H4 (cell line): ENCODE measurements at regions not wholly inside any gene's neighbourhood (a gene's known extent, or its start where the extent isn't known, plus 50 kb on each side); places are given as distances from the start of the nearest gene placed in this dataset.

Experiments used
- DNase-seq: peaks from one replicate; pipeline ENCODE4 v3.0.0-alpha.2; 2015; ENCODE audit warnings: low spot score

DNA sequence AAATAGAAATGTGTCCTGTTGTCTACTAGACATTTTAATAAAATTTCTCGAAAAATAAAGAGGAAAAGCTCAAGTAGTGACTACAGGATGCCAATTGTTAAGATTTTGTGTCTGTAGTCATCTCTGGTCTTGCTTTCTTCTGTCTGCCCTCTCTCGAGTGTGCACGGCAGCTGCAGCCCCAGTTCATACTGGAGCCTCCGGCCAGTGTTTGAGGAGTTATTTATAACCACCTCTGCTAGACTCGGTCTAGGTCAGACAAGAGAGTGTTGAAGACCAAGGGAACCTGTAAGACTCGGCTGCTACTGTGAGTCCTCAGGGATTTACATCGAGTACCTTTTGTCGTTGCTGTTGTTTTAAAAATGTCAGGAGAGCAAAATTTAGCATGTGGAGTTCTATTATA lies 810.1 kb upstream of the POU3F3 start:
- DNase-seq, result peak; percentile 23

GRCh38 chr2:104045071-104045470 lies 808.8 kb upstream of the POU3F3 start:
- DNase-seq, result no peak

DNA sequence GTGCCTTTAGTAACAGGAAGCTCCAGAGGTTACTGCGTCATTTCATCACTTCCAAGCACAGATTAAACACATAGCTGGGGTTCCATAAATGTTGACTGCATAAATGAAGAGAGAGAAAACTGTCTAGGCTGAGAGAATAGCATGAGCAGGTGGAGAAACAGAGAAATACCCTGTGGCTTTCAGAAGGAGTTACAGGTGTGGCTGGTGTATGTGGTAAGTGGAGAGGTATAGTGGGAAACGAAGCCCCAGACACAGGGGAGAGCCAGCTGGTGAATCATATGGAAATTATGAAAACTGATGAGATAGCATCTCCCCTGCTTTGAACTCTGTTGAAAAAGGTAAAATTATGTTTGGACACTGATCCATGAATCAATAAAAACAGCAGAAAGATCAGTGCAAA lies 807.4 kb upstream of the POU3F3 start:
- DNase-seq, result no peak

GRCh38 chr2:104047516-104047915 lies 806.4 kb upstream of the POU3F3 start:
- no peak for DNase-seq

DNA sequence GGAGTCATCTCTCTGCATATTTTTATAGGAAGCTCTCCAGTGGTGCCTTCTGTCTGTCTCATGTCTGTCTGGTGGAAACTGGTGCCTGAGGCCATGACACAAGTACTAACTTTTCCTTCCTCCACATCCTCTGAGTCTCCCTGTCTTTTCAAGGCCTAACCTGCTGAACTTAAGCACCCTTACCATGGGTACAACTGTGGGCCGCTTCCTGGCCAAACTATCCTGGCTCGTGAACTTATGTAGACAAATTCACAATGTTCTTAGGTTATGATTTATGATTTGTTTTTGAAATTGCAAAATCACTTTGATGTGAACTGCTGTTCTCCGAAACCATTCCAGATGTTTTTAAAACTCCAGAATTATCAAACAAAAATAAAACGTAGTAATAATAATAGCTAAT lies 804.5 kb upstream of the POU3F3 start:
- no peak for DNase-seq

DNA sequence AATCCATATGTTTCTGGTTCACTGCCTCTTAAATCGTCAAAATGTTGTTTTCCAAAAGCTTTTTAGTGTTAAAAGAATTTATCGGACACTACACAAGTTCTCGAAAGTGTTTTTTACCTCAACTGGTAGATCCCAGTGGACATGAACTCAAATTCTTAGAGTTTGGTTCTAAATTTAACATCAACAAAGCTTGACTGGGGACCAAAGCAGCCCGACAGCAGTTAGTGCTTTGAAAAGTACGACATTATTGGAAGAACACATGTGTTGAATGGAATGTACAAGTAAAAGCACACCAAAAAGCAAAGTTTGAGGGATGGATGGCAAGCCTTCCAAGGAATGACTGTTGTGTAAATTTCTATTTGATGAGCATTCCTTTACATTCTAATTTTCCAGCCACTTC lies 803.9 kb upstream of the POU3F3 start:
- DNase-seq, result no peak

GRCh38 chr2:104050656-104051242 lies 803.2 kb upstream of the POU3F3 start:
- no peak for DNase-seq

DNA sequence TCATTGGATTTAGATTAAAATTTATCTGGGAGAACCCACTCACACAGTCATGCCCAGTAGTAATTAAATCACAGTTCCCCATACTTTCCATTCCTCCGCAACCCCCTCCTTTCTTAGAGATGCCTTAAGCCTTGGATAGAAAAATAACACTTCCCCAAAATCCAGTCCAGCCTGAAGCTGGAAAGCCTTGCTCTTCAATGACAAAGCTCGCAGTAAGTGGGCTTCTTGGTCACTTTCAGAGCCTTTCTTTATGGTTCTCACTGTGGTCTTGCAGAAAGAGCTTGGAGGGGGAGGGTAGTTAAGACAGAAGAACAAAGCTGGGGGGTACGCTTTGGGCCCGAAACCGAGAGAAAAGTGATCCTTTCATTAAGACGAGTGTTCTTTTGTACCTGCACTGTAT lies 802.1 kb upstream of the POU3F3 start:
- no peak for DNase-seq

- no peak for DNase-seq
These were observed 801.6 kb upstream of the POU3F3 start for GRCh38 chr2:104052356-104052755.

DNA sequence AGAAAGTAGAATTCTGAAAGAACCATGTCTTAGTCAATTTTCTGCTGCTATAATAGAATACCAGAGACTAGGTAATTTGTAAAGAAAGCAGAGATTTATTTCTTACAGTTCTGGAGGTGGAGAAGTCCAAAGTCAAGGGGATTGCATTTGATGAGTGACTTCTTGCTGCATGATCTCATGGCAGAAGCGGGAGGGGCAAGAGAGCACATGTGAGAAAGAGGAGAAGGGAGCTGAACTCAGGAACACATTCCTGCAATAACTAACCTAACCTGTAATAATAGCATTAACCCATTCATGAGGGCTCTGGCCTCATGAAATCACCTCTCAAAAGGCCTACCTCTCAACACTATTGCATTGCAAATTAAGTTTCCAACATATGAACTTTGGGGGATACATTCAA lies 797.5 kb upstream of the POU3F3 start:
- DNase-seq, result no peak

DNA sequence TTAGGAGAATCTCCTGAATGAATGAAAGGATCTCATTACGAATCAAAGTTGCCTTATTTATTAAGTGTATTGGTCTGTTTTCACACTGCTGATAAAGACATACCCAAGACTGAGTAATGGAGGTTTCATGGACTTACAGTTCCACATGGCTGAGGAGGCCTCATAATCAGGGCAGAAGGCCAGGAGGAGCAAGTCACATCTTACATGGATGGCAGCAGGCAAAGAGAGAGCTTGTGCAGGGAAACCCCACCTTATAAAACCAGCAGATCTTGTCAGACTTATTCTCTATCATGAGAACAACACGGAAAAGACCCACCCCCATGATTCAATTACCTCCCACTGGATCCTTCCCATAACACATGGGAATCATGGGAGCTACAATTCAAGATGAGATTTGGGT lies 785.2 kb upstream of the POU3F3 start:
- DNase-seq, result no peak

DNA sequence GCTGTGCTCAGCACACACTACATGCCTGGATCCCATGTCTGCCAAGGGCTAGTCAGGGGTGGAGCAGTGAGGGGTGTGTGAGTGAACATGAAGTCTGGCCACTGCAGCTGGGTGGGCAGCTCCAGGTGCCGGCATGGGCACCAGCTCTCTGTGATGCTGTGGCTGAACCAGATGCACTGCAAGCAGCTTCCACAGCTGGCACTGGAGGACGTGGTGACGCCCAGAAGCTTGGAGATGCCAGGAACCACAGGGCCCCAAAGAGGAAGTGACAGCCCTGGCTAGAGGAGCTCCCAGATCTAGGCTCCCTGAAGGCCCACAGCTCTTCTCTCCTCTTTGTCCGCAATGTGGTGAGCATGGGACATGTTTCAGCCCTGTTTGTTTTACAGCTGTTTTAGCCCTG lies 776.3 kb upstream of the POU3F3 start:
- no peak for DNase-seq

- DNase-seq, result no peak
These were observed 775.3 kb upstream of the POU3F3 start for GRCh38 chr2:104078431-104079157.

- no peak for DNase-seq
These were observed 765.2 kb upstream of the POU3F3 start for GRCh38 chr2:104088745-104089144.

GRCh38 chr2:104090407-104090806 lies 763.5 kb upstream of the POU3F3 start:
- DNase-seq, result no peak

DNA sequence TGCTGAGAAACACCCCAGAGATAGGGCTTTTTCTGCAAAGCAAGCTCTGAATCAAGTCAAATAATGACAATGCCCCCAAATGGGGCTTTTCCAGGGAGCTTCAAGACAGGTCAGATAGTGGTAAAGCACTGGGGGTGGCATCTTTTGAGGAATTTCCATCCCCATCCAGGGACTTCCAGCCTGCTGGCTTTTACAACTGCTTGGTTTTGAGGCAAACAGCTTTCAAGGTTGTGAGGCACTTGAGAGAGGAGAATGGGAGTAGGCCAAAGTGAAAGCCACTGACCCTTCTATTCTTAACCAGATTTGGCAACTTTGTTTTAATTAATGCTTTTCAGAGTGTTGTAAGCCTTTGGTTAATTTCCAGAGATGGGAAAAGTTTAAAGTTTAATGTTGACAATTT lies 762.0 kb upstream of the POU3F3 start:
- DNase-seq, result no peak

DNA sequence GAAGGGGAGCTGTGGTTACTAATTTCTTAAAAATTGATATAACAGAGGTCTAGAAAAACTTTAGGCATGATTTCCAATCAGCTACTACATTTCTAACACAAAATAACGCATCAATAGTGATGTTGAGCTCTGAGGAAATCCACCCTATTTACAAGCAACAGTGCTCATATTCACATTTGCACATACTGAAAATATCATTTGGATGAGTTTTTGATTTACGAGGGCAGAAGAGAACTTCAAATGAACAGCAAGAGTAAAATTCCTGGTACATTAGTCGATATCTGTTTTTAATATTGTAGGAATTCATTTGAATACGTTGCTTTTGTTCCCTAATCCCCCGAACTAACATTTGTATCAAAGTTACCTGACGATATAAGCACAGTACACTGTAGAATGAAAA lies 761.0 kb upstream of the POU3F3 start:
- no peak for DNase-seq

DNA sequence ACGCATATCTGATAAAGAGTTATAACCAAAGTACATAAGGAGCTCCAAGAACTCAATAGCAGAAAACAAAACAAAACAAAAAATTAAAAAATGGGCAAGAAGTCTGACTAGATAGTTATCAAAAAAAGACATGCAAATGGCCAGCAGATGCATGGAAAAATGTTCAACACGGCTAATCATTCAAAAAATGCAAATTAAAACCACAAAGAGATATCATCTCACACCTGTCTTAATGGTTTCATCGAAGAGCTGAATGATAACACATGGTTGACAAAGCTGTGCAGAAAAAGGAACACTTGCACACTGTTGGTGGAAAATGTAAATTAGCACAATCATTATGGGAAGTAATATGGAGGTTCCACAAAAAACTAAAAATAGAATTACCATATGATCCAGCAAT lies 751.3 kb upstream of the POU3F3 start:
- no peak for DNase-seq

GRCh38 chr2:104109356-104109755 lies 744.6 kb upstream of the POU3F3 start:
- DNase-seq, result no peak

- no peak for DNase-seq
These were observed 735.0 kb upstream of the POU3F3 start for GRCh38 chr2:104118889-104119288.

GRCh38 chr2:104120171-104120570 lies 733.7 kb upstream of the POU3F3 start:
- no peak for DNase-seq

GRCh38 chr2:104125096-104125495 lies 728.8 kb upstream of the POU3F3 start:
- no peak for DNase-seq

DNA sequence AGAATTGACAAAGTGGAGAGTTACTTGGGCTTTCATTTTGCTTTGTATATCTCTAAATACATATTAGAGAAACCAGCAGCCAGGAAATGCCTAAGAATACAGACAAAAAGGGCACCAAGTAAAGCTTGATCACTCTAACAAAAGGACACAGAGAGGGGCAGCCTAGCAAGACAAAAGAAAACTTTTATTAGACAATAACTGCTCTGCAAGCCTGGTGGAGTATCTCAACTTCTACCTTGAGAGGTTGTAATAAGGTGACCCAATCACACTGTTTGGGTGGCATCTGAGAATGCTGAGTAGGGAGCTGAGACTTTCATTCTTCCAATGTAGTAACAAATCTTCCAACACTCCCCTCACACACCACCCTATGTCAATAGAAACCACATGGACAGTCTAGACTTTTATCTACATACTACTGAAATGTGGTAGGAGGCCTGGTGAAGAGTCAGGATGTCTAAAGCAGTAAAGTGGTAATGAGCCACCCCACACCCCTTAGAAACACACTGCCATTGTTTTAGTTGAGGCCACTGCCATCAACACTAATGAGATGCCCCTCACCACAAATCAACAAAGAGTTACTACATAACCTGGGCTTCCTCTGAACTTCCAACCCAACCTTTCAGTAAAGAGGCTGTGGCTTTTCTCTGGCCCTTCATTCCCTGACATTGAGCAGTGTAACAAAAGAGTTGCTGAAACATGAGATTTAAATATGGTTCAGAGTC lies 726.7 kb upstream of the POU3F3 start:
- no peak for DNase-seq
